ENCODE measurements at regions not wholly inside any gene's neighbourhood (a gene's known extent, or its start where the extent isn't known, plus 50 kb on each side); places are given as distances from the start of the nearest gene placed in this dataset.

GRCh38 chr11:134752526-134752925 is 340.5 kb upstream of the B3GAT1 start:
- Histone ChIP-seq H3K4me3 (ENCODE audit: severe bottlenecking) (no peak overlapping the region), H3K36me3 (ENCODE audit: low read depth) (no peaks in the 10 kb centered on the region), H3K27ac (ENCODE audit: poor library complexity, severe bottlenecking) (no peak overlapping the region), H3K27me3 (ENCODE audit: insufficient read depth, poor library complexity, severe bottlenecking) (no peaks in the 10 kb centered on the region), H3K9me3 (ENCODE audit: severe bottlenecking) (no peaks in the 10 kb centered on the region), H3K4me1 (ENCODE audit: insufficient read depth, poor library complexity, severe bottlenecking) (no peaks in the 10 kb centered on the region)
- TF ChIP-seq CTCF (IDR thresholded peaks at IDR 0.05; ENCODE audit: poor library complexity, severe bottlenecking) = no peak
- ATAC-seq (ENCODE audit: low read depth) = no peak
- no peak for DNase-seq (ENCODE audit: low spot score)

GRCh38 chr11:134751766-134752165 is 339.7 kb upstream of the B3GAT1 start:
- DNase-seq (ENCODE audit: low spot score) = no peak
- TF ChIP-seq CTCF (IDR thresholded peaks at IDR 0.05; ENCODE audit: poor library complexity, severe bottlenecking) = no peak
- H3K27me3 ChIP-seq (ENCODE audit: insufficient read depth, poor library complexity, severe bottlenecking) = no peaks in the 10 kb centered on the region
- no peak overlapping the region for H3K4me3 ChIP-seq (ENCODE audit: severe bottlenecking)
- no peaks in the 10 kb centered on the region for H3K4me1 ChIP-seq (ENCODE audit: insufficient read depth, poor library complexity, severe bottlenecking)
- H3K27ac ChIP-seq (ENCODE audit: poor library complexity, severe bottlenecking) = no peak overlapping the region
- no peak for ATAC-seq (ENCODE audit: low read depth)
- H3K9me3 ChIP-seq (ENCODE audit: severe bottlenecking) = no peaks in the 10 kb centered on the region
- no peaks in the 10 kb centered on the region for H3K36me3 ChIP-seq (ENCODE audit: low read depth)

GRCh38 chr11:134751031-134751585 is 339.1 kb upstream of the B3GAT1 start:
- no peaks in the 10 kb centered on the region for H3K36me3 ChIP-seq (ENCODE audit: low read depth)
- no peak overlapping the region for H3K4me3 ChIP-seq (ENCODE audit: severe bottlenecking)
- H3K27me3 ChIP-seq (ENCODE audit: insufficient read depth, poor library complexity, severe bottlenecking) = no peaks in the 10 kb centered on the region
- no peak overlapping the region for H3K27ac ChIP-seq (ENCODE audit: poor library complexity, severe bottlenecking)
- H3K4me1 ChIP-seq (ENCODE audit: insufficient read depth, poor library complexity, severe bottlenecking) = no peaks in the 10 kb centered on the region
- no peak for TF ChIP-seq CTCF (IDR thresholded peaks at IDR 0.05; ENCODE audit: poor library complexity, severe bottlenecking)
- no peaks in the 10 kb centered on the region for H3K9me3 ChIP-seq (ENCODE audit: severe bottlenecking)
- DNase-seq (ENCODE audit: low spot score) (no peak), ATAC-seq (ENCODE audit: low read depth) (no peak)

GRCh38 chr11:134750619-134751018 is 338.6 kb upstream of the B3GAT1 start:
- no peaks in the 10 kb centered on the region for H3K27me3 ChIP-seq (ENCODE audit: insufficient read depth, poor library complexity, severe bottlenecking)
- TF ChIP-seq CTCF (IDR thresholded peaks at IDR 0.05; ENCODE audit: poor library complexity, severe bottlenecking) = no peak
- no peak overlapping the region for H3K4me3 ChIP-seq (ENCODE audit: severe bottlenecking)
- DNase-seq (ENCODE audit: low spot score) = no peak
- H3K4me1 ChIP-seq (ENCODE audit: insufficient read depth, poor library complexity, severe bottlenecking) = no peaks in the 10 kb centered on the region
- no peak for ATAC-seq (ENCODE audit: low read depth)
- no peaks in the 10 kb centered on the region for H3K9me3 ChIP-seq (ENCODE audit: severe bottlenecking)
- H3K27ac ChIP-seq (ENCODE audit: poor library complexity, severe bottlenecking) = no peak overlapping the region
- no peaks in the 10 kb centered on the region for H3K36me3 ChIP-seq (ENCODE audit: low read depth)

GRCh38 chr11:134749040-134749839 is 337.2 kb upstream of the B3GAT1 start:
- ATAC-seq (ENCODE audit: low read depth) = no peak
- H3K36me3 ChIP-seq (ENCODE audit: low read depth) = no peaks in the 10 kb centered on the region
- no peak overlapping the region for H3K27ac ChIP-seq (ENCODE audit: poor library complexity, severe bottlenecking)
- H3K4me3 ChIP-seq (ENCODE audit: severe bottlenecking) = no peak overlapping the region
- no peak for TF ChIP-seq CTCF (IDR thresholded peaks at IDR 0.05; ENCODE audit: poor library complexity, severe bottlenecking)
- no peak for DNase-seq (ENCODE audit: low spot score)
- H3K27me3 ChIP-seq (ENCODE audit: insufficient read depth, poor library complexity, severe bottlenecking) = no peaks in the 10 kb centered on the region
- H3K4me1 ChIP-seq (ENCODE audit: insufficient read depth, poor library complexity, severe bottlenecking) = no peaks in the 10 kb centered on the region
- no peaks in the 10 kb centered on the region for H3K9me3 ChIP-seq (ENCODE audit: severe bottlenecking)
